ENCODE measurements at regions not wholly inside any gene's neighbourhood (a gene's known extent, or its start where the extent isn't known, plus 50 kb on each side); places are given as distances from the start of the nearest gene placed in this dataset.

DNA sequence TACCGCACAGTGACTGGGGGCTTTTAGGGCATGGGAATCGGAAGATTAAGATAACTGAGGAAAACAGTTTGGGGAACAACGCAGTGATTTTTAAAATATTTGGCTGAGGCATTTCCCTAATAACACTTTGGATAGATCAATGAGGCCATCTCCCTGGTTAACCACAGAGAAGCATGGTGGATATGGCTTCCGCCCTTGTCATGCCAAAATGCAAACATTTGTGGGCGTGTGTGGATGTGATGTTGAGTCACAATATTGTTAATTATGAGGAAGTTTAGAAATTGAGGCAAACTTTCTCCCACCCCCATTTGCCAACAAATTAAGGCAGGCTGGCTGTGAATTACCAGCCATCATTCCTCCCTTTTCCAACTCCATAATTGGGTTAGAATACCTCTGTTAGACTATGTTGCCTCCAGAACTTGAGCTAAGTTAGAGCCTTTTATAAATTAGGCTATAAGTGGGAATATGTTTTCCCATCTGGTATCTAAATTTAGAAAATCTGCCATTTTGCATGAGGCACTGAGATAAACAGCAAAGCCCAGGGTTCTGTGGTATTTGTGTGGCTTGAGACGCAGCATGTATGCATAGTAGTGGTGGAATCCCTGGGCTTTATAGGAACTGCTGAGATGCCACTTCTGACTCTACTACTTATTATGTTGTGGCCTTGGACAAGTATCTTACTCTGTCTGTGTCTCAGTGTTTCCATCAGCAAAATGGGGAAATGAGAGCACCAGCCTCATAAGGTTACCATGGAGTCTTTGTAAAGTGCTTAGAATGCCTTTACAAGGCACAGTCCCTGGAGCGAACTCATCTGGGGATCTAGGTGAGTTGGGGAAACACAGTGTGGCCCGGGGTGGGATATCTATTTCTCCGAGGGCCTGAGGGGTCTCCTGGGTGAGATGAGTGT lies 154.6 kb downstream of the C1orf94 start:
- no peak for DNase-seq

DNA sequence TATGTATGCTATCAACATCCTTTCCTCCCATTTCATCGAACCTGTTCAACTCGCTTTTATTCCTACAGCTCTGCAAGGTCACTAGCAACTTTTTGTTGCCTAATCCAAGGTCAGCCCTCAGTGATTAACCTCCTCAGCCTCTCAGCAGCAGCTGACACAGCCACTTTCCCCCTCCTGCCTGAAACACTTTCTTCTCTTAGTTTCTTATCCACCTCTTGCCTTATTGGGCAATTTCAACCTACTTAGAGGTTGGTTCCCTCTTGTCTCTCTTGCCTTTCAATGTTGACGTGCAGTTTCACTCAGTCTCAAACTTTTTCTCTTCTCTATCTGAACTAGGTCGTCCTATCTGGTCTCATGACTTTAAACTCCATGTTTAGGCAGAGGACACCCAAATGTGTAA lies 156.3 kb downstream of the C1orf94 start:
- DNase-seq = no peak

DNA sequence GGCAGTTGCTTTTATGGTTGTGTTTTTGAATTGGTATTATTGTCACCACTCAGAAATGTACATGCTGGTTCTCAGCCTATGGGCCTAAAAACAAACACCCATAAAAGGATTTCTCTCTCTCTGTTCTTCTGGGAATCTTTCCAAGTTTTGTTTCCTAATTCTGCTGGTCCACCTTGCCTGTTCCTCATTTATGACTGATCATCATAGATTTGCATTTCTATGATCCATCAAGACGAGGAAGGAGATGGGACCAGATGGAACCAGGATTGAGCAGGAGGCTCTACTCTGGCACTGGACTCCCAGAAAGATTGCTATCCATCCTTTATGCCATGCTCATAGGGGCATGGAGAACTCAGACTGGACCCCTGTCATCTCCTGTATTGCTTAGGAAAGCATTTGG lies 162.2 kb downstream of the C1orf94 start:
- no peak for DNase-seq

DNA sequence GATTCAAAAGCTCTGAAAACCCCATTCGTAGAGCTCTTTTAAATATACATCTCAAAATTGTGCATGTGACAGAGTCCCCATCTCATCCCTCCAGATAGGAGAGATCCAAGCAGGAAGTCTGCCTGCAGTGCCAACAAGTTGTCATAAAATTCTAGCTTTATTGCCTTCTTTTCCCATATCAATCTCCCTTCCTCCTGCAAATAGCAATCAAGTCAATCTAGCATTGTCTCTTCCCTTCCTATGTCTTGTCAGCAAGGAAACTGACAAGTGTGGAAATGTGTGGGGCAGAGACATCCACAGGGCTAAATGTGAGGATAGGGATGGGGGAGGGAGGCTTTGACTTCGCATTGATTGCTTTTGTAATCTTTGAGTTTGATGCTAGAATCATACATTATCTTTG lies 165.2 kb downstream of the C1orf94 start:
- no peak for DNase-seq

DNA sequence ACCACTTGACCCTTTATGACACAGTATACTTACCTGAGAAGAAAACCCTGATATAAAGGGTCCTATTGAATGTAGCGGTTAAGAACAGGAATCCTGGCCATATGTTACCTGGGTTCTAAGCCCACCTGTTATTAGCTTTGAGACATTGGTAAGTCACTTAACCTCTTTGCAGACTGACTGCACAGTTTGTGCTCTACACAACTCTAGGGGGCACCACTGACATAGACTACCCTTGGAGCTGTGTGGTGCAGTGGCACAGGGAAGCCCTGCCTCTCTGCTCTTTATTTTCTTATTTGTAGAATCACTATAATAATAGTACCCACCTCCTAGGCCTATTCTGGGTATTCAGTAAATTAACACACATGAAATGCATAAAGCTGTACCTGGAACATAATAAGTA lies 165.6 kb downstream of the C1orf94 start:
- DNase-seq = no peak

DNA sequence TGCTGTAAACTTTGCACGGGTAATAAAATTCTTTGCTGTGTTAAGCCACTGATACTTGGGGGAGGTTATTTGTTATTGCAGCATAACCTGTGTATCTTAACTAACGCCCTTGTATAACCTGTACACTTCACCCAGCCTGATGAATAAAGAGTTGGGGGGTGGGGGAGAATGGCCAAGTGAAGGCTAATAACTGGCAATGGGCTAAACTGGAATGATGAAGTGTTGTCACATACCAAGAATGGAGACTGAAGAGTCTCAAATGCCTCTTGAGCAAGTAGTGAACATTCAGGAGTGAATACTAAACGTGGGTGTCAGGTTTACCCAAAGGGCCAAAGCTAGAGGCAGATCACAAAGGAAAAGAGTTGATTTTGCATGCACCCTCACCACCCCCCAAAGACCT lies 169.4 kb downstream of the C1orf94 start:
- no peak for DNase-seq

DNA sequence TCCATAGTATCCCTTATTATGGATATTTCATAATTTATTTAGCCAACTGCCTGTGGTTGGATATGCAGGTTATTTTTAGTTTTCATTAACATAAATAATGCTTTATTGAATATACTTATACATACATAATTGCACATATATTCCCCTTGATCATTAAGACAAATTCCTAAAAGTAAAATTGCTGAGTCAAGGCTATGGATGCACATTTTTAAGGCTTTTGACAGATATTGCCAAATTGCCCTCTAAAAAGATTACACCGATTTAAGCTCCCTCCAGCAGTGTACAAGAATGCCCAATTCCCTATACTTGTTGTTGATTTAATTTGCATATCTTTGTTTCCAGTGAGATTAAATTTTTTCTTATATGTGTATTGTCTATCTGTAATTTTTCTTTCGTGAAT lies 176.7 kb downstream of the C1orf94 start:
- DNase-seq = no peak

DNA sequence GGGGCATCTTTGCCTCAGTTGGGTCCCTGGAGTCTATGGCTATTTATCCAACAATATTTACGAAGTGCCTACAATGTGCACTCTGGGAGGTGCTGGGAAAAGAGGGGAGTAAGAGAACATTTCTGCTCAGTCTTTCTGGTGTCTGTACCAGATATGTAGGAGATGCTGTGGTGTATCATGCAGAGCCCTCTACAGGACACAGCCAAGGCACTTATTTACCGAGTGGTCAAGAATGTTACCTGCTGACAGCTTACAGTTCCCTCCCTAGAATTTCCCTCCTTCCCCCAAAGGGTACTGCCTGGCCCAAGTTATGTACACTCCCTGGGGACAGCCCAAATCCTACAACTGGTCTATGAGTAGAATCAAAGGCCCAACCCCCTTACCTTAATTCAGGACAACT lies 177.7 kb downstream of the C1orf94 start:
- DNase-seq = no peak

DNA sequence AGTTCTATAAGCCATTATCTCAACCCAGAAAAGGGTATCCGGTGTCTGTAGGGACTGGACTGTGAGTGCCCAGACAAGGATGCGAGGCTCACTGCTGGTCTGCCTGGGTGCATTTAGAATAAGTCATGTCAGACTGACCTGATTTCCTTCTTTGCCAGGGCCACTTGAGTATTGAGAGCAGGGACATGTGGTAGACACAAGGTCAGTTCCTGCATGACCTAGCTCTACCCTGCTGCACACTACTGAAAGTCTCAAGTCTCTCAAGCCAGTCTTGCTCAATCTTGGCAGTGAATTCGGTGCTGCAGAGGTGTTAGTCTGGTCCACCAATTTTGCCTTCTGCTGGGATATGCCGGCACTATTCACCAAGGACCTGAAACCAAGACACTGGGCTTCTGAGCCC lies 180.1 kb downstream of the C1orf94 start:
- no peak for DNase-seq

DNA sequence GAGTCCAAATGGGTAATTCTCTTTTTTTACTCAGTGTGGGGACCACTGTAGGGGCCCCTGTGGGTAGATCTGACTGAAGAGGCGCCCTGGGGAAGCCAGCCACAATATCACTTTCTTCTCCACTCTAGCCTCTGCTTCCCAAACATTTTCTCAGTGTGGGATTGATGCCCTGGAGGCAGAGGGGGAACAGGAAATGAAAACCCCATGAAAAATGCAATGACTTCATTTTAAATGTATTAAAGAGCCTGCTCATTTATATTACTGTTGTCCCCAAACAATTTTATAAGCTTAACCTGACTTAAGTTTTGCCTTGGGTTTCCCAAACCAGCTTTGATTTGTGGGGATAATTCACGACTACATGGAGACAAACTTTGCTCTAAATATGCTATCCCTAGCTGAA lies 181.9 kb downstream of the C1orf94 start:
- no peak for DNase-seq

DNA sequence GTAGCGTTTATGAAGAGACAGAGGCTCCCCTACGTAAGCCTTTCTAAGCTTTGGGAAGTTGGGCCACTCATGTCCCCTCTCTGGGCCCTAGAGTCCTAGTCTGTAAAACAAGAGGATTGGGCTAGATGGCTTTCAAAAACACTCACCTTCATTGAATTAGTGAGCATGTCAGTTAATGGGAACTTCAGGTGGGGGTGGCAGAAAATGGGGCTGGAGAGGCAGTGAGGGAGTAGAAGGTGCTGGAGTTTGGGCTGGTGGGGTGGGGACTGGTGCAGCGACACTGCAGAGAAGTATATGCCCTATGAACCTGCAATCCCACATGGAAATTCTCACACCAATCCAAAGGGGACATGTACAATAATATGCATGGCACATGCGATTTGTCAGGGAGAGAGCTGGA lies 182.7 kb downstream of the C1orf94 start:
- no peak for DNase-seq

DNA sequence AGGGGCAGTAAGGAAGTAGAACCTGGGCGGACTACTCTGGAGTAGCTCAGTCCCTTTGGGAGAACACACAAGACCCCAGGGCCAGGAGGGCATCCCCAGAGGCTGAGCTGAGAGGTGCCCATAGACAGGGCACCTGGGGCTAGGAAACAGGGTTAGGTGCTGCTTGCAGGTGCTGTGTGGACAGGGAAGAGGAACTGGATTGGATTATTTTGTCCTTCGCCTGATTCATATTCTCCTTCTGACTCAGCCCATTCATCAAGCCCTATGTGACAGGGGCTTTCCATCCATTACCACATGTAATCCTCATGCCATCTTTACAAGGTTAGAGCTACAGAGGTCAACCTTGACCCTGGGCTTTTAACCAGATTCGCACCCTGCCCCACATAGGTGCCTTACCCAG lies 183.9 kb downstream of the C1orf94 start:
- DNase-seq = no peak

DNA sequence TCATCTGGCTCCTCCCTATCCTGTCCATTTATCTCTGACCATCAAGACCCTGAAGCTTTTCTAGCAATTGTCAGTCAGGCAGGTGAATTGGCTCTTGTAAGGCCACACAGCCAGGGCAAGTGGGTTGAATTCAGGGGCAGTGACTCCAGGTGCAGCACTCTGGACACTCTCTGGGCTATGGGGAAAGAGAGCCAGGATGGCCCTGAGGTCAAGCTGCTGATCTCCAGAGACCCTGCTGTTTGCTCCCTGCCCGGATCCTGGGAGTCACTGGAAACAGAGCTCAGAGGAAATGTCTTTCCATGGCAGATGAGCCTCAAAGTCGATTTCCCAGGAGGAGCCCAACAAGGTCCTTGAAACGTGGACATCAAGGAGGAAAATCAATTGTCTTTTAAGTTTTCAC lies 184.4 kb downstream of the C1orf94 start:
- no peak for DNase-seq

DNA sequence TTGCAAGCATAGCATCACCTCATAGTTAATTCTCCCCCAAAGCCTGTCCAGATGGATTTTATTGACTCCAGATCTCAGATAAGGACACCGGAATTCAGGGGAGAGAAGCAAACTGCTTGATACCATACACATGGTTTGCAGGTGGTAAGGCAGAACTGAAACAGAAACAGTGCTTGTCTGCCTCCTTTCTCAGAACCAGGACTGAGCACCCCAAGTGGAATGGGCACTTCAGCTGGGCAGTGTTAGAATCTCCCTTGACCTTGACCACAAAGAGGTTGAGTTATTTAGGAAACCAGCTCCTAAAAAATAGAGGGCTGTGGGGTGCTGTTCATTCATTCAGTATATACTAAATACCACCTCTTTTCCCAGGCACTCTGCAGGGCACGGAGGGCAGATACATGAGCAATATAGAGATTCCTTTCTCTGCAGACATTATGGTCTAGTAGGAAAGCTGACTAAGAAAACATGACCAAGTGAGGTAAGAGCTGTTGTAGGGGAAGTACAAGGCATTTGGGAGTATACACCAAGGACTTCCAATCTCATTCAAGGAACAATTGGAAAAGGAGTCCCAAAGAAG lies 185.2 kb downstream of the C1orf94 start:
- no peak for DNase-seq

DNA sequence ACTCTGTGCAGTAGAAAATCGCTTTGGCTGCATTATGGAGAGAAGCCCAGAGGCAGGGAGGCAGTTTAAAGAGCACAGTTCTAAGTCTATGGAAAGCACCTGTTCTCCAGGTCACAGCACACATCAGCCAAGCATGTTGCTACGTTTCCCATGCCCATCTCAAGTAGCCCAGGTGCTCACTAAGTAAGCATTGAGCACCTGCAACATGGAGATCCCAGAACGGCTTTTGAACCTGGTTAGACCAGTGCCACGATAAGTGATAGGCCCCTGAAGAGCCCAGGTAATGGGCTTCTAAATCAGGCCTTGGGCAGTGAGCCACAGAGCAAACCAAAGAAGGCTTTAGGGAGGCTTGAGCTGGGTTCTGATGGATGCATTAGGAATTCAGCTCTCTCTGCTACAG lies 186.2 kb downstream of the C1orf94 start:
- no peak for DNase-seq

DNA sequence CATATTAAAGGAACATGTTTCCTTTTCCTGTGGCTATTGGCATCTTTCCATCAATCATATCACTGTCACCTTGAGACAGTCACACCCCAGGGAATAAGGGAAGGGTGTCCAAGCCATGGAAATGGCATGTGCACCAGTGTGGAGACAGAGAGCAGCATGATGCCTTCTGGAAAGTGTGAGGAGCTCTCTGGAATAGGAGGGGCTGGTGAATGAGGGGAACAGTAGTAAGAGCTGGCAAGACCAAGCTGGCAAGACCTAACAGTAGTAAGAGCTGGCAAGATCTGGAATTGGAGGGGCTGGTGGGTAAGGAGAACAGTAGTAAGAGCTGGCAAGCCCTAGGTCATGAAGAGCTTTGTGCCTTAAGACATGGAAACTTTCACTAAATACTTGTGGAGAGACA lies 186.7 kb downstream of the C1orf94 start:
- DNase-seq = no peak

DNA sequence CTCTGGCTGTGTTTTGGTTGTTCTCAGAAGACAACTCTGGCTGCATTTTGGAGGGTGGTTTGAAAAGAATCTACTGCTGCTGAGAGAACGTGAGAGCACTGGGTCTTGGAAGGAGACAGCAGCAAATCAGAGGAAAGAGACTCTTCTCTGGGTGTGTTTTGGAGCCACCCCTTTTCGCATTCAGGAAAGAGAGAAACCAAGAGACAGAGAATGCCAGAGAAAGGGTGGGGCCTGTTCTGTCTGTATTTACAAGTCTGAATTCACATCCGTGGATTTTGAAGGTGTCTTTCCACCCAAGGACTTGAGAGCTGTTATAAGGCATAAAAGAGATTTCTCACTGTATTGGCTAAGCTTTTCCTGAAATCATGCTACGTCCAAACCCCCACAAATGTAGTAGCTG lies 187.2 kb downstream of the C1orf94 start:
- DNase-seq = no peak

DNA sequence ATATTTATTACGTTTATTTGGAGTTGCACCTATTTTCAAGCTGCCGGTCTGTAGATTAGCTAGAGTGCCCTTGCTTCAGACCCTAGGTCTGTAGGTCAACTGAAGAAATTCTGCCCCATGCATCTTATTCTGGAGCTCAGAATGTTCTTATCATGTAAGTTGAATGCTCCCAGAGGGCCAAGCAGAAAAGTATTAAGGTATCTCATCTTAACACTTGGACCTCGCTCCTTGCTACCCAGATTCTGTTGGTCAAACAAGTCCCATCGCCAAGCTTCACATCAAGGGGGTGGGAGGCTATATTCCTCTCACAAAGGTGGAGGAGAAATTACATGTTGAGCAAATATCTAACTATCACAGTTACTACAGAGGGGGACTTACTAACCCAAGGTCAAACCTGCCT lies 187.7 kb downstream of the C1orf94 start:
- DNase-seq = no peak

DNA sequence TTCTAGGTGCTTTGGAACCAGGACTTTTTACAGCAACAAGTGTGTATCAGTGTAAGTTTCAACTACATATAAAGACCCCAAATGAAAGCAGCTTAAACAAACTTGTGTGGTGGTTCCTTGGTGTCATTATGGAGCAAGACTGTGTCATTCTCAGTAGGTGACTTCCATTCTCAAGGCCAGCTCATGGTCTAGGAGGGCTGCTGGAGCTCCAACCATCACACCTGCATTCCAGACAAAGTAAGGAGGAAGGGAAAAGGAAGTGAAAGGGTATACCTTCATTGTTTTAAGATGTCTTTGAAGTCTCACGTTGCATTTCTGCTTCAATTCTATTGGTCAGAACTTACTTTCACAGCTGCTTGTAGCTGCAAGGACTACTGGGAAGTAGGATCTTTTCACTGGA lies 188.6 kb downstream of the C1orf94 start:
- DNase-seq = no peak

DNA sequence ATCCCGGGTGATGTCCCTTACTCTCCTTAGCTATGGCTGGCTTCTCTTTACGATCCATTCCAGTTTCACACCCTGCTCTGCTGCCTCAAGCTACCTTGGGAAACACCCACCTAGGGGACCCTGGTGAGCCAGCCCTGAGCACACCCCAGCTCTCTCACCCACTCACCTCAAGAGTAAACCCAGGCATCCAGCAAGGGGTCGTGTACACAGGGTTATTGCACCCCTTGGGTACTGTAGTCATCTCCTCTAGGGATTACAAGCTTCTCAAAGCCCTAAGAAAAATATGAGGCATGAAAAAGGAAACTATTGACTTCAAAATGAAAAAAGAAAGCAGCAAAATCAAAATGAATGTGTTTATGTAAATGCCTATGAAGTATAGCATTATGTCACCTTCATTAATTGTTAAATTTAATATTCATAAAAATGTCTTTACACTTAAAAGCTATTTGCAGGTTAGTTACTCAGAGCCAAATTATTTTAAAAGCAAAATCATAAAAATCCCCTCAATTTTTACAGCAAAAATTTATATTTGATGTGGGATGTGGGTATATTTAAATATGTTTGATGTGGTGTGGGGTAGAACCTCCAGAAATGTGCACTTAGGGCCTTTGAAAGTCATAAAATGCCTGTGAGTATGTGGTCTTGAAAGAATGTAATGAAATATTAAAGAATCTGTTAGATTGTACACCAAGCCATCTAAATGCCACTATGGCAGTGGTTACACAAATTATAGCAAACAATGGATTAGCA lies 190.3 kb downstream of the C1orf94 start:
- no peak for DNase-seq

DNA sequence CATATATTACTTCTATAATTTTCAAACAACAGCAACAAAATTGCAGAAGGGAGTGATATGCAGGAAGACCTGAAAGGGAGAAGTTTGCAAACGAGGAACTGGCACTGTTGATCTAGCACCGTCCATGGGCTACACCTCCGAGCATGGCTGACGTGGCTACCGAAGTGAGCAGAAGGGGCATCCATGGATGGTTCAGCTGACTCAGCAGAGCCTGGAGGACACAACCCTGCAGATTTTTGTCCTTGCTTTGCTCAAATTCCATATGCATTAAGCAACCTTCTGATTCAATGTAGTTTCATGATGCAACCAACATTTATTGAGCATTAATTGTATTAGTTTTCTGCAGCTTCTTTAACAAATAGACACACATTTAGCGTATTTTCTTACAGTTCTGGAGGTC lies 191.2 kb downstream of the C1orf94 start:
- DNase-seq = no peak

DNA sequence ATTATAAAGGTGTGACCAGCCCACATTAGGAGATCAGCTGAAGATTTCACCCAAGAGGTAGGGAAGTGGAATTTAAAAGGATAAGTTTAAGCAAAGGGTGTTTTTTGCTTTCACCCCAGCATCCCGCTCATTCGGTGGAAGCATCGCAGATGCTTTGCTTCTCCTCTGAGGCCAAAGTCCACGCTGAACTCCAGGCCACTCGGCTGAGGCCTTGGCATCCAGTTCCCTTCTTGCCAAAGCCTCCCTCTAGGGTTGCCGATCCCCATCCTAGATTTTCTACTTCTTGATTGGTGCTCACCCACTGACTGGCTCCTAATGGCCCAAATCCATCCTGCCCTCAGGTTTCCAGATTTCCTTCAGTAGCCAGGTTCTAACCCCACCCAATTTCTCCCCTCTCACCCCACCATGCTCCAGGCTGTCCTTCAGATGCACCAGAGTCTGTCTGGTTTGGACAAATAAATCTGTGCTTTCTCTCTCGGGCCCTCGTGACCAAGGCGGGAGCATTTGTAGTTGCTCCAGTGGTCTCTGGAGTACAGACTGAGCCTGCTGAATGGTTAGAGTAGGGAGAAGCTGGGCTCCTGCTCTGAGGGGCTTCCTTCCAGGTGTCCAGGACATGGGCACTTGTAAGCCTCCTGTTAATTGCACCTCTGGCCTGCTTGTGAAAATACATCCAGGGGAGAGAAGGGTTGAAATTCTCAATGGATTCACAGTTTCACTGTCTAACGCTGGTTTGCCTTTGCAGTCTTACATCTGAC lies 193.2 kb downstream of the C1orf94 start:
- DNase-seq = no peak

DNA sequence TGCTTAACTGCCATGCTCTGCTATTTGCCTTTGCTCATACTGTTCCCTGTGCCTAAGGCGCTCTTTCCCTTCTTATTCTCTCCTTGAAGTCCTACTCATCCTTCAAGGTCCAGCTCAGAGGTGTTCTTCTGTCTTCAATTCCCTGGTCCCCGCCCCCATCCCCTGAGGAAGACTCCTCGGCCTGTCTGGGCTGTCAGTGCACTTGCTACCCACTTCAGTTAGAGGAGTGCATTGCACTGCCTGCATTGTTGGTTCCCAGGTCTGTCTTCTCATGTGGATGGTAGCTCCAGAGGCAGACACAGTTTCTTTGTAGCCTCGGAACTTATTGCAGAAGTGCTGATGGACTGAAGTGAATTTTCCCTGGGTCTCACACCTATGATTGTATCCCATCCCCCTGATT lies 194.0 kb downstream of the C1orf94 start:
- DNase-seq = no peak

All from NCI-H526 (cell line).